ENCODE measurements at regions not wholly inside any gene's neighbourhood (a gene's known extent, or its start where the extent isn't known, plus 50 kb on each side); places are given as distances from the start of the nearest gene placed in this dataset.

- DNase-seq (ENCODE audit: low spot score) (peak; percentile 88), ATAC-seq (peak; percentile 99)
- Histone ChIP-seq H3K36me3 (ENCODE audit: insufficient read depth) (no peaks in the 10 kb centered on the region), H3F3A (replicated peaks; ENCODE audit: low read depth) (no peaks in the 10 kb centered on the region), H2AFZ (no peak overlapping the region), H3K27ac (ENCODE audit: low read depth) (no peak overlapping the region), H4K20me1 (replicated peaks; ENCODE audit: insufficient read depth) (no peaks in the 10 kb centered on the region), H3K4me3 (no peak overlapping the region), H3K4me2 (no peak overlapping the region), H3K4me1 (ENCODE audit: insufficient read depth) (no peaks in the 10 kb centered on the region), H3K27me3 (ENCODE audit: insufficient read depth) (no peaks in the 10 kb centered on the region), H3K79me2 (replicated peaks; ENCODE audit: insufficient read depth) (no peaks in the 10 kb centered on the region), H3K9me2 (ENCODE audit: insufficient read depth) (no peaks in the 10 kb centered on the region)
- Mint-ChIP-seq H3K36me3 (ENCODE audit: low read depth) (no peaks in the 10 kb centered on the region), H3K4me1 (peaks cover 3% of the 10 kb centered on the region; the same call in 1 of the 3 replicates), H3K9me3 (no peaks in the 10 kb centered on the region), H3K27me3 (ENCODE audit: insufficient read depth, low read depth, poor library complexity) (no peaks in the 10 kb centered on the region), H3K4me3 (no peak overlapping the region), H3K27ac (no peak overlapping the region; the same call in 1 of the 2 replicates)
- TF ChIP-seq NANOG (IDR thresholded peaks at IDR 0.05; ENCODE audit: borderline replicate concordance) (no peak), EZH2 (IDR thresholded peaks at IDR 0.05; ENCODE audit: low read depth, unreplicated experiment) (no peak), CTCF (conservative IDR thresholded peaks at IDR 0.05; ENCODE audit: low read depth in 2 of 2) (no peak), STAT1 (IDR thresholded peaks at IDR 0.05; ENCODE audit: unreplicated experiment) (no peak), CREB1 (CRISPR knock-in tag; IDR thresholded peaks at IDR 0.05; ENCODE audit: low read depth) (no peak), ZNF114 (CRISPR knock-in tag; IDR thresholded peaks at IDR 0.05) (no peak), ZNF462 (CRISPR knock-in tag; IDR thresholded peaks at IDR 0.05) (no peak), EZH2phosphoT487 (IDR thresholded peaks at IDR 0.05; ENCODE audit: unreplicated experiment) (no peak), POLR2AphosphoS5 (IDR thresholded peaks at IDR 0.05; ENCODE audit: low read depth) (no peak), ZNF331 (CRISPR knock-in tag; IDR thresholded peaks at IDR 0.05; ENCODE audit: low read depth) (no peak), JUNB (IDR thresholded peaks at IDR 0.05; ENCODE audit: unreplicated experiment) (no peak)
Measured at GRCh38 chr15:94638183-94638582, 406.8 kb downstream of the MCTP2 start.
